ENCODE measurements at regions not wholly inside any gene's neighbourhood (a gene's known extent, or its start where the extent isn't known, plus 50 kb on each side); places are given as distances from the start of the nearest gene placed in this dataset.

GRCh38 chr6:122207061-122207460, 192.4 kb upstream of the HSF2 start:
- no peak overlapping the region for H3K4me3 Mint-ChIP-seq (ENCODE audit: low read depth)
- no peak for DNase-seq (ENCODE audit: low spot score)
- no peak overlapping the region for H3K27ac Mint-ChIP-seq
- intact Hi-C loops (cut with micrococcal nuclease): no loop called here
- H3K36me3 Mint-ChIP-seq (ENCODE audit: low read depth): no peaks in the 10 kb centered on the region
- H3K4me1 Mint-ChIP-seq (ENCODE audit: low read depth): no peaks in the 10 kb centered on the region
- no peaks in the 10 kb centered on the region for H3K9me3 Mint-ChIP-seq
- no peaks in the 10 kb centered on the region for H3K27me3 Mint-ChIP-seq (ENCODE audit: low read depth)

- Mint-ChIP-seq H3K27me3 (ENCODE audit: low read depth) (no peaks in the 10 kb centered on the region), H3K27ac (no peak overlapping the region), H3K4me3 (ENCODE audit: low read depth) (no peak overlapping the region), H3K36me3 (ENCODE audit: low read depth) (no peaks in the 10 kb centered on the region), H3K9me3 (no peaks in the 10 kb centered on the region), H3K4me1 (ENCODE audit: low read depth) (no peaks in the 10 kb centered on the region)
- intact Hi-C loops (cut with micrococcal nuclease): no loop called here
- DNase-seq (ENCODE audit: low spot score): no peak
Observed at GRCh38 chr6:122207794-122208193, 191.7 kb upstream of the HSF2 start.

- no peak overlapping the region for H3K27ac Mint-ChIP-seq
Observed at GRCh38 chr6:122214605-122215318, 184.7 kb upstream of the HSF2 start.

GRCh38 chr6:122220254-122220653, 179.2 kb upstream of the HSF2 start:
- Mint-ChIP-seq H3K9me3 (no peaks in the 10 kb centered on the region), H3K27me3 (ENCODE audit: low read depth) (no peaks in the 10 kb centered on the region), H3K27ac (no peak overlapping the region), H3K36me3 (ENCODE audit: low read depth) (no peaks in the 10 kb centered on the region), H3K4me1 (ENCODE audit: low read depth) (no peaks in the 10 kb centered on the region), H3K4me3 (ENCODE audit: low read depth) (no peak overlapping the region)
- no peak for DNase-seq (ENCODE audit: low spot score)
- intact Hi-C loops (cut with micrococcal nuclease): no loop called here

More at GRCh38 chr6:122214605-122215318, 184.7 kb upstream of the HSF2 start:
- DNase-seq (ENCODE audit: low spot score): no peak
- no peak overlapping the region for H3K4me3 Mint-ChIP-seq (ENCODE audit: low read depth)
- H3K4me1 Mint-ChIP-seq (ENCODE audit: low read depth): no peaks in the 10 kb centered on the region
- H3K27me3 Mint-ChIP-seq (ENCODE audit: low read depth): no peaks in the 10 kb centered on the region
- H3K36me3 Mint-ChIP-seq (ENCODE audit: low read depth): no peaks in the 10 kb centered on the region
- intact Hi-C loops (cut with micrococcal nuclease): no loop called here
- H3K9me3 Mint-ChIP-seq: no peaks in the 10 kb centered on the region

- no peak overlapping the region for H3K4me3 Mint-ChIP-seq (ENCODE audit: low read depth)
- no peaks in the 10 kb centered on the region for H3K9me3 Mint-ChIP-seq
- intact Hi-C loops (cut with micrococcal nuclease): no loop called here
- H3K4me1 Mint-ChIP-seq (ENCODE audit: low read depth): no peaks in the 10 kb centered on the region
- H3K27me3 Mint-ChIP-seq (ENCODE audit: low read depth): no peaks in the 10 kb centered on the region
- no peaks in the 10 kb centered on the region for H3K36me3 Mint-ChIP-seq (ENCODE audit: low read depth)
- no peak overlapping the region for H3K27ac Mint-ChIP-seq
- DNase-seq (ENCODE audit: low spot score): no peak
Observed at GRCh38 chr6:122222761-122223160, 176.7 kb upstream of the HSF2 start.

- Mint-ChIP-seq H3K27ac (no peak overlapping the region), H3K27me3 (ENCODE audit: low read depth) (no peaks in the 10 kb centered on the region), H3K4me3 (ENCODE audit: low read depth) (no peak overlapping the region), H3K4me1 (ENCODE audit: low read depth) (no peaks in the 10 kb centered on the region), H3K9me3 (no peaks in the 10 kb centered on the region), H3K36me3 (ENCODE audit: low read depth) (no peaks in the 10 kb centered on the region)
- no peak for DNase-seq (ENCODE audit: low spot score)
- intact Hi-C loops (cut with micrococcal nuclease): no loop called here
Observed at GRCh38 chr6:122223251-122223650, 176.2 kb upstream of the HSF2 start.

- Mint-ChIP-seq H3K27ac (no peak overlapping the region), H3K4me1 (ENCODE audit: low read depth) (no peaks in the 10 kb centered on the region), H3K9me3 (peaks cover 10% of the 10 kb centered on the region), H3K27me3 (ENCODE audit: low read depth) (no peaks in the 10 kb centered on the region), H3K4me3 (ENCODE audit: low read depth) (no peak overlapping the region), H3K36me3 (ENCODE audit: low read depth) (no peaks in the 10 kb centered on the region)
- intact Hi-C loops (cut with micrococcal nuclease): no loop called here
- no peak for DNase-seq (ENCODE audit: low spot score)
Observed at GRCh38 chr6:122238861-122239260, 160.6 kb upstream of the HSF2 start.

- Mint-ChIP-seq H3K4me1 (ENCODE audit: low read depth) (no peaks in the 10 kb centered on the region), H3K4me3 (ENCODE audit: low read depth) (no peak overlapping the region), H3K27me3 (ENCODE audit: low read depth) (no peaks in the 10 kb centered on the region), H3K27ac (no peak overlapping the region), H3K9me3 (peaks cover 18% of the 10 kb centered on the region), H3K36me3 (ENCODE audit: low read depth) (no peaks in the 10 kb centered on the region)
- intact Hi-C loops (cut with micrococcal nuclease): no loop called here
- no peak for DNase-seq (ENCODE audit: low spot score)
Observed at GRCh38 chr6:122246906-122247658, 152.4 kb upstream of the HSF2 start.

- no peaks in the 10 kb centered on the region for H3K27me3 Mint-ChIP-seq (ENCODE audit: low read depth)
- intact Hi-C loops (cut with micrococcal nuclease): no loop called here
Observed at GRCh38 chr6:122248001-122248669, 151.3 kb upstream of the HSF2 start.

GRCh38 chr6:122248844-122249243, 150.6 kb upstream of the HSF2 start:
- Mint-ChIP-seq H3K36me3 (ENCODE audit: low read depth) (no peaks in the 10 kb centered on the region), H3K27me3 (ENCODE audit: low read depth) (no peaks in the 10 kb centered on the region), H3K9me3 (peaks cover 8% of the 10 kb centered on the region), H3K4me1 (ENCODE audit: low read depth) (no peaks in the 10 kb centered on the region), H3K4me3 (ENCODE audit: low read depth) (no peak overlapping the region), H3K27ac (no peak overlapping the region)
- no peak for DNase-seq (ENCODE audit: low spot score)
- intact Hi-C loops (cut with micrococcal nuclease): no loop called here

More at GRCh38 chr6:122248001-122248669, 151.3 kb upstream of the HSF2 start:
- H3K36me3 Mint-ChIP-seq (ENCODE audit: low read depth): no peaks in the 10 kb centered on the region
- H3K4me1 Mint-ChIP-seq (ENCODE audit: low read depth): no peaks in the 10 kb centered on the region
- H3K4me3 Mint-ChIP-seq (ENCODE audit: low read depth): no peak overlapping the region
- no peak for DNase-seq (ENCODE audit: low spot score)
- H3K27ac Mint-ChIP-seq: no peak overlapping the region
- peaks cover 15% of the 10 kb centered on the region for H3K9me3 Mint-ChIP-seq

GRCh38 chr6:122258839-122259238, 140.6 kb upstream of the HSF2 start:
- Mint-ChIP-seq H3K9me3 (no peaks in the 10 kb centered on the region), H3K27ac (no peak overlapping the region), H3K4me3 (ENCODE audit: low read depth) (no peak overlapping the region), H3K4me1 (ENCODE audit: low read depth) (no peaks in the 10 kb centered on the region), H3K36me3 (ENCODE audit: low read depth) (no peaks in the 10 kb centered on the region), H3K27me3 (ENCODE audit: low read depth) (no peaks in the 10 kb centered on the region)
- no peak for DNase-seq (ENCODE audit: low spot score)
- intact Hi-C loops (cut with micrococcal nuclease): no loop called here

GRCh38 chr6:122264557-122264956, 134.9 kb upstream of the HSF2 start:
- intact Hi-C loops (cut with micrococcal nuclease): no loop called here
- no peak for DNase-seq (ENCODE audit: low spot score)
- Mint-ChIP-seq H3K9me3 (no peaks in the 10 kb centered on the region), H3K36me3 (ENCODE audit: low read depth) (no peaks in the 10 kb centered on the region), H3K27ac (no peak overlapping the region), H3K4me1 (ENCODE audit: low read depth) (no peaks in the 10 kb centered on the region), H3K27me3 (ENCODE audit: low read depth) (no peaks in the 10 kb centered on the region), H3K4me3 (ENCODE audit: low read depth) (no peak overlapping the region)

- no peaks in the 10 kb centered on the region for H3K4me1 Mint-ChIP-seq (ENCODE audit: low read depth)
- intact Hi-C loops (cut with micrococcal nuclease): no loop called here
- no peak overlapping the region for H3K4me3 Mint-ChIP-seq (ENCODE audit: low read depth)
- no peak overlapping the region for H3K27ac Mint-ChIP-seq
- H3K36me3 Mint-ChIP-seq (ENCODE audit: low read depth): no peaks in the 10 kb centered on the region
- DNase-seq (ENCODE audit: low spot score): no peak
- H3K27me3 Mint-ChIP-seq (ENCODE audit: low read depth): no peaks in the 10 kb centered on the region
- H3K9me3 Mint-ChIP-seq: no peaks in the 10 kb centered on the region
Observed at GRCh38 chr6:122265755-122266154, 133.7 kb upstream of the HSF2 start.

All from activated T-helper 2 cell treated with anti-CD3 and anti-CD28 coated beads, Interferon-gamma antibody, Interleukin-2, Interleukin-4, amounts not matched to agents 10 μg/mL and 5 μg/mL and 100 μg/mL, durations not matched to agents 14 hours and 24 hours and 36 hours (primary cell).